C4-2B (cell line): ENCODE measurements at regions not wholly inside any gene's neighbourhood (a gene's known extent, or its start where the extent isn't known, plus 50 kb on each side); places are given as distances from the start of the nearest gene placed in this dataset.

Experiments used
- CTCF ChIP-seq: fragments of 450-650 bp; conservative IDR thresholded peaks from 2 replicates; pipeline ENCODE4 v1.5.1; 2017; ENCODE audit warnings: mild to moderate bottlenecking
- ZFX ChIP-seq: fragments of 450-650 bp; IDR thresholded peaks from 2 replicates; pipeline ENCODE4 v1.6.1; 2017

GRCh38 chr4:141898346-141898745, 262.0 kb downstream of the IL15 start:
- TF ChIP-seq CTCF (no peak), ZFX (no peak)
